H1 (cell line): ENCODE measurements at regions not wholly inside any gene's neighbourhood (a gene's known extent, or its start where the extent isn't known, plus 50 kb on each side); places are given as distances from the start of the nearest gene placed in this dataset.

Experiments used
- TAF1 ChIP-seq: IDR thresholded peaks from 2 replicates; pipeline ENCODE4 v1.6.1; 2011; ENCODE audit warnings: mild to moderate bottlenecking, low read depth, low read length
- TF ChIP-seq, protein P1 (sequence below), 3 experiments: IDR thresholded peaks; 1 replicate in 2 of 3; 2 replicates in 1 of 3; pipeline versions ENCODE4 v1.5.1 to v1.6.1; 2011; ENCODE audit warnings: low read length in 3 of 3, mild to moderate bottlenecking in 3 of 3, inconsistent platforms in 2 of 3, low read depth in 1 of 3, moderate library complexity in 1 of 3; ENCODE audit not compliant: insufficient read depth in 1 of 3; ENCODE audit errors: control extremely low read depth in 1 of 3

DNA sequence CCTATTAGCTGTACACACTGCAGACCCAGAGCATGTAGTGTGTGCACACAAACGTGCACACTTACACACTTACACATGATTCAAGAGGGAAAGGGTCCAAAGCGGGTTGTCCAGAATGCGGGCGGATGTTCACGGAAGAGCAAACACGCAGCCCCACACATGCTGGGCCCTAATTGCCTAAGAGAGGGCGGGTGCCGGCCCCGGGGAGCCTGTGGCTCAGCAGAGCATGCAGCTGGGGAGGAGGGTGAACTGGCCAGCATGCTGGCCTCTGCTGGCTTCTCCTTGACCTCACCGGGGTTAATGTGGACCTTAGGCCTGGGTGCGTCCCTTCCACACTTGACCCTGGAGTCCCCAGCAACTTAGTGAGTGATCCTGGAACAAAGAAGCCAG, 816.3 kb downstream of the BRD1 start:
- TF ChIP-seq, protein P1, sequence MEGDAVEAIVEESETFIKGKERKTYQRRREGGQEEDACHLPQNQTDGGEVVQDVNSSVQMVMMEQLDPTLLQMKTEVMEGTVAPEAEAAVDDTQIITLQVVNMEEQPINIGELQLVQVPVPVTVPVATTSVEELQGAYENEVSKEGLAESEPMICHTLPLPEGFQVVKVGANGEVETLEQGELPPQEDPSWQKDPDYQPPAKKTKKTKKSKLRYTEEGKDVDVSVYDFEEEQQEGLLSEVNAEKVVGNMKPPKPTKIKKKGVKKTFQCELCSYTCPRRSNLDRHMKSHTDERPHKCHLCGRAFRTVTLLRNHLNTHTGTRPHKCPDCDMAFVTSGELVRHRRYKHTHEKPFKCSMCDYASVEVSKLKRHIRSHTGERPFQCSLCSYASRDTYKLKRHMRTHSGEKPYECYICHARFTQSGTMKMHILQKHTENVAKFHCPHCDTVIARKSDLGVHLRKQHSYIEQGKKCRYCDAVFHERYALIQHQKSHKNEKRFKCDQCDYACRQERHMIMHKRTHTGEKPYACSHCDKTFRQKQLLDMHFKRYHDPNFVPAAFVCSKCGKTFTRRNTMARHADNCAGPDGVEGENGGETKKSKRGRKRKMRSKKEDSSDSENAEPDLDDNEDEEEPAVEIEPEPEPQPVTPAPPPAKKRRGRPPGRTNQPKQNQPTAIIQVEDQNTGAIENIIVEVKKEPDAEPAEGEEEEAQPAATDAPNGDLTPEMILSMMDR (IDR thresholded peaks at IDR 0.05; ENCODE audit: control extremely low read depth in 1 of 3, insufficient read depth in 1 of 3, low read depth in 1 of 3, low read length in 3 of 3): no peak
- TF ChIP-seq TAF1: no peak
